ENCODE measurements at regions not wholly inside any gene's neighbourhood (a gene's known extent, or its start where the extent isn't known, plus 50 kb on each side); places are given as distances from the start of the nearest gene placed in this dataset.

- TF ChIP-seq, protein P1, sequence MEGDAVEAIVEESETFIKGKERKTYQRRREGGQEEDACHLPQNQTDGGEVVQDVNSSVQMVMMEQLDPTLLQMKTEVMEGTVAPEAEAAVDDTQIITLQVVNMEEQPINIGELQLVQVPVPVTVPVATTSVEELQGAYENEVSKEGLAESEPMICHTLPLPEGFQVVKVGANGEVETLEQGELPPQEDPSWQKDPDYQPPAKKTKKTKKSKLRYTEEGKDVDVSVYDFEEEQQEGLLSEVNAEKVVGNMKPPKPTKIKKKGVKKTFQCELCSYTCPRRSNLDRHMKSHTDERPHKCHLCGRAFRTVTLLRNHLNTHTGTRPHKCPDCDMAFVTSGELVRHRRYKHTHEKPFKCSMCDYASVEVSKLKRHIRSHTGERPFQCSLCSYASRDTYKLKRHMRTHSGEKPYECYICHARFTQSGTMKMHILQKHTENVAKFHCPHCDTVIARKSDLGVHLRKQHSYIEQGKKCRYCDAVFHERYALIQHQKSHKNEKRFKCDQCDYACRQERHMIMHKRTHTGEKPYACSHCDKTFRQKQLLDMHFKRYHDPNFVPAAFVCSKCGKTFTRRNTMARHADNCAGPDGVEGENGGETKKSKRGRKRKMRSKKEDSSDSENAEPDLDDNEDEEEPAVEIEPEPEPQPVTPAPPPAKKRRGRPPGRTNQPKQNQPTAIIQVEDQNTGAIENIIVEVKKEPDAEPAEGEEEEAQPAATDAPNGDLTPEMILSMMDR (IDR thresholded peaks at IDR 0.05): no peak
- TF ChIP-seq POLR2A (IDR thresholded peaks at IDR 0.05): no peak
- WGBS (ENCODE audit: insufficient coverage, low coverage, low lambda C conversion rate, missing lambda C conversion rate): 71% methylated on average over 10 of the region's 10 CpGs
- intact Hi-C loops (cut with DNase I): no loop called here
- Histone ChIP-seq H3K4me1 (no peaks in the 10 kb centered on the region), H3K9me3 (no peaks in the 10 kb centered on the region), H3K36me3 (no peaks in the 10 kb centered on the region), H3K27me3 (no peaks in the 10 kb centered on the region), H3K27ac (no peak overlapping the region), H3K4me3 (no peak overlapping the region)
- DNase-seq (no peak), ATAC-seq (no peak)
Measured at GRCh38 chr1:79283451-79283850, 276.9 kb upstream of the ADGRL4 start.

- Histone ChIP-seq H3K27me3 (no peaks in the 10 kb centered on the region), H3K27ac (no peak overlapping the region), H3K36me3 (no peaks in the 10 kb centered on the region), H3K4me3 (no peak overlapping the region), H3K9me3 (no peaks in the 10 kb centered on the region), H3K4me1 (no peaks in the 10 kb centered on the region)
- intact Hi-C loops (cut with DNase I): no loop called here
- 44% methylated on average over 6 of the region's 6 CpGs for WGBS (ENCODE audit: insufficient coverage, low coverage, low lambda C conversion rate, missing lambda C conversion rate)
- DNase-seq (no peak), ATAC-seq (no peak)
- no peak for TF ChIP-seq POLR2A (IDR thresholded peaks at IDR 0.05)
- TF ChIP-seq, protein P1 (IDR thresholded peaks at IDR 0.05): no peak
Measured at GRCh38 chr1:79281442-79281841, 274.9 kb upstream of the ADGRL4 start.

GRCh38 chr1:79271759-79272158 is 265.2 kb upstream of the ADGRL4 start:
- WGBS (ENCODE audit: insufficient coverage, low coverage, low lambda C conversion rate, missing lambda C conversion rate): no CpG with 5 or more reads among the region's 1 CpG
- TF ChIP-seq, protein P1 (IDR thresholded peaks at IDR 0.05): no peak
- TF ChIP-seq POLR2A (IDR thresholded peaks at IDR 0.05): no peak
- H3K9me3 ChIP-seq: no peaks in the 10 kb centered on the region
- peak in 1 of 4 donors; percentile 26 for ATAC-seq
- no peaks in the 10 kb centered on the region for H3K4me1 ChIP-seq
- intact Hi-C loops (cut with DNase I): no loop called here
- H3K36me3 ChIP-seq: no peaks in the 10 kb centered on the region
- DNase-seq: no peak
- no peaks in the 10 kb centered on the region for H3K27me3 ChIP-seq
- H3K4me3 ChIP-seq: no peak overlapping the region
- no peak overlapping the region for H3K27ac ChIP-seq

DNA sequence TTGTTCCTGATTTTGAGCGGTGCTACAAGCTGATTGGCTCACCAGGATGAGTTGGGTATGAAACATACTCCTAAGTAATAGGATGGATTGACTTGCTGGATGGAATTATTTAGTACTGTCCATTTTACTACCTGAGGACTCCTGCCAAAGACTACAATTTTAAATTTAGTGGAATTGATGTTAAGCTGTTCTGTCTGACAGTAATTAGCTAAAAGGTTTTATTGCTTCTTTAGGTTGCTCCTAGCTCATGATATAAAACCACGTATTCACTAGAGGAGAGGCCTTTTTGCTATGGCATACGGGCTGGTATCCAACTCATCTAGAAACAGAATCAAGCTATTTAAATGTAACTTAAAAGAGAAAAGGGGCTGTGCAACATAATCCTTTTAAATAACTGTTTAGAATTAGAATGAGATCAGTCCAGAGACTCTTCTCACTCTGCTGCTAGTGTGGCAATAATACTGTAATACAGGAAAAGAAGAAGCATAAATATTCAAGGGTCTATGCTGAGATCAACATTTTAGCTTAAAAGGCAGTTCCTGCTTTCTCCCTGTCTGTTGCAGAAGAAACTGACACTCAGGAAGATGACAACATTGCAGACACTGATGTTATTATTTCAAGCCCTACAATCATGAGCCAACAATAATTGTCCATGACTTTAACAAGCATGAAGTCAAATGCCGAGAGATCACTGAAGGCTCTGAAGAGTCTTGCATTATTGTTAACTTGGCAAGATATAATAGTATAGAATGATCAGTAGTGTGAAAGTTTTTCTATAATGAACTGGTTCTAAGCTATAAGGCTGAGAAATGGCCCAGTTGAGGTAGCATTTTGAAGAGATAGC is 258.7 kb upstream of the ADGRL4 start:
- H3K27ac ChIP-seq: no peak overlapping the region
- no peaks in the 10 kb centered on the region for H3K9me3 ChIP-seq
- 74% methylated on average over 4 of the region's 4 CpGs for WGBS (ENCODE audit: insufficient coverage, low coverage, low lambda C conversion rate, missing lambda C conversion rate)
- no peak overlapping the region for H3K4me3 ChIP-seq
- TF ChIP-seq POLR2A (IDR thresholded peaks at IDR 0.05): no peak
- TF ChIP-seq, protein P1 (IDR thresholded peaks at IDR 0.05): no peak
- no peaks in the 10 kb centered on the region for H3K4me1 ChIP-seq
- intact Hi-C loops (cut with DNase I): no loop called here
- ATAC-seq (peak in 2 of 4 donors; percentile 28 to 32), DNase-seq (no peak)
- no peaks in the 10 kb centered on the region for H3K27me3 ChIP-seq
- H3K36me3 ChIP-seq: no peaks in the 10 kb centered on the region

Measured in right lobe of liver (tissue), 6 donors.